Spleen (tissue), 7 donors: ENCODE measurements at regions not wholly inside any gene's neighbourhood (a gene's known extent, or its start where the extent isn't known, plus 50 kb on each side); places are given as distances from the start of the nearest gene placed in this dataset.

Experiments
- POLR2AphosphoS5 ChIP-seq, 3 donors: sonication (generic); formaldehyde crosslinking; IDR thresholded peaks; one replicate each; pipeline ENCODE4 v1.5.1; 2017; ENCODE audit warnings: antibody characterized with exemption in 3 of 3
- TF ChIP-seq, protein P1 (sequence below), 11 experiments: fragments of 200-600 bp in 7 of 11; fragments of 450-650 bp in 4 of 11; sonication (generic) in 4 of 11; IDR thresholded peaks in 8 of 11; conservative IDR thresholded peaks in 3 of 11; 1 replicate in 7 of 11; 2 replicates in 4 of 11; pipeline versions ENCODE4 v1.4.0 to v1.8.0; 2016 to 2021; ENCODE audit warnings: antibody characterized with exemption in 11 of 11, inconsistent platforms in 4 of 11, mild to moderate bottlenecking in 1 of 11
- donor health status: DM: no; HTN: no; CAD: no; lungs with moderate emphysema.
- donor health status: DM: no; HTN: no; CAD: no.
- donor health status: DM: no; HTN: no; CAD: no.

- TF ChIP-seq POLR2AphosphoS5 (IDR thresholded peaks at IDR 0.05) = no peak
- TF ChIP-seq, protein P1, sequence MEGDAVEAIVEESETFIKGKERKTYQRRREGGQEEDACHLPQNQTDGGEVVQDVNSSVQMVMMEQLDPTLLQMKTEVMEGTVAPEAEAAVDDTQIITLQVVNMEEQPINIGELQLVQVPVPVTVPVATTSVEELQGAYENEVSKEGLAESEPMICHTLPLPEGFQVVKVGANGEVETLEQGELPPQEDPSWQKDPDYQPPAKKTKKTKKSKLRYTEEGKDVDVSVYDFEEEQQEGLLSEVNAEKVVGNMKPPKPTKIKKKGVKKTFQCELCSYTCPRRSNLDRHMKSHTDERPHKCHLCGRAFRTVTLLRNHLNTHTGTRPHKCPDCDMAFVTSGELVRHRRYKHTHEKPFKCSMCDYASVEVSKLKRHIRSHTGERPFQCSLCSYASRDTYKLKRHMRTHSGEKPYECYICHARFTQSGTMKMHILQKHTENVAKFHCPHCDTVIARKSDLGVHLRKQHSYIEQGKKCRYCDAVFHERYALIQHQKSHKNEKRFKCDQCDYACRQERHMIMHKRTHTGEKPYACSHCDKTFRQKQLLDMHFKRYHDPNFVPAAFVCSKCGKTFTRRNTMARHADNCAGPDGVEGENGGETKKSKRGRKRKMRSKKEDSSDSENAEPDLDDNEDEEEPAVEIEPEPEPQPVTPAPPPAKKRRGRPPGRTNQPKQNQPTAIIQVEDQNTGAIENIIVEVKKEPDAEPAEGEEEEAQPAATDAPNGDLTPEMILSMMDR (IDR thresholded peaks at IDR 0.05 in 8 of 11, conservative IDR thresholded peaks at IDR 0.05 in 3 of 11) = no peak
These were observed 269.1 kb upstream of the FZD8 start for GRCh38 chr10:35911233-35911632.
